Caco-2 (cell line): ENCODE measurements at regions not wholly inside any gene's neighbourhood (a gene's known extent, or its start where the extent isn't known, plus 50 kb on each side); places are given as distances from the start of the nearest gene placed in this dataset.
A peak's percentile ranks its signal among the peaks of the same experiment; 100 is the strongest.
"Not testable (repeated sequence)": the region's sequence is repeated elsewhere in the genome, so short reads cannot be mapped to it uniquely, and the experiment has no call there.

Source experiments
- BruUV-seq: library from RNA; stranded (reverse); fragments of 400-500 nt; replicated peaks from 2 replicates; lab custom pipeline; 2021; lab: Mats Ljungman, UMichigan
- CTCF ChIA-PET: fragments of 300-600 bp; sonication (Branson Sonifier 250); formaldehyde crosslinking; loops from one replicate; lab custom pipeline; 2022; ENCODE audit warnings: antibody characterized with exemption; lab: Charles Lee
- POLR2A ChIA-PET: fragments of 300-600 bp; sonication (Branson Sonifier 250); formaldehyde crosslinking; loops from one replicate; lab custom pipeline; 2022; ENCODE audit warnings: antibody characterized with exemption; lab: Charles Lee
- DNase-seq, 2 experiments: peaks; one replicate each; pipeline versions ENCODE4 v3.0.0 to v3.0.0-alpha.2; 2020 to 2022
- H3K27me3 ChIP-seq: replicated peaks from 2 replicates; pipeline ENCODE4 v1.6.0; 2011; ENCODE audit warnings: low read length; ENCODE audit not compliant: control insufficient read depth, insufficient read depth
- H3K36me3 ChIP-seq: 2 replicates; pipeline ENCODE4 v1.5.1; 2011; ENCODE audit warnings: low read length; ENCODE audit not compliant: control insufficient read depth, insufficient read depth
- H3K4me1 ChIP-seq: fragments of 250-450 bp; sonication (Bioruptor Pico); 2 replicates; pipeline ENCODE4 v1.5.1; 2020; ENCODE audit warnings: mild to moderate bottlenecking
- H3K4me3 ChIP-seq: 2 replicates; pipeline ENCODE4 v1.5.1; 2011; ENCODE audit warnings: low read depth, mild to moderate bottlenecking, control low read depth, low read length
- H3K9me3 ChIP-seq: fragments of 250-450 bp; sonication (Bioruptor Pico); 2 replicates; pipeline ENCODE4 v1.5.1; 2020; ENCODE audit warnings: mild to moderate bottlenecking, moderate library complexity
- H3K27ac Mint-ChIP-seq: one replicate; pipeline ENCODE4 v1.8.0; 2022; ENCODE audit warnings: mixed read lengths; ENCODE audit not compliant: unreplicated experiment
- H3K27me3 Mint-ChIP-seq: one replicate; pipeline ENCODE4 v1.8.0; 2022; ENCODE audit warnings: mixed read lengths; ENCODE audit not compliant: insufficient read depth, unreplicated experiment
- H3K36me3 Mint-ChIP-seq: one replicate; pipeline ENCODE4 v1.8.0; 2022; ENCODE audit warnings: mild to moderate bottlenecking, mixed read lengths; ENCODE audit not compliant: insufficient read depth, unreplicated experiment
- H3K4me1 Mint-ChIP-seq: one replicate; pipeline ENCODE4 v1.8.0; 2022; ENCODE audit warnings: low read depth, mixed read lengths; ENCODE audit not compliant: unreplicated experiment
- H3K4me3 Mint-ChIP-seq: one replicate; pipeline ENCODE4 v1.8.0; 2022; ENCODE audit warnings: mild to moderate bottlenecking, moderate library complexity, mixed read lengths; ENCODE audit not compliant: unreplicated experiment
- H3K9me3 Mint-ChIP-seq: one replicate; pipeline ENCODE4 v1.8.0; 2022; ENCODE audit warnings: mixed read lengths; ENCODE audit not compliant: unreplicated experiment
- intact Hi-C: fragments of 100-400 bp; cut with micrococcal nuclease; formaldehyde crosslinking; loops from one replicate; pipeline ENCODE4 v1.10.0; 2022; ENCODE audit not compliant: unreplicated experiment
- TF ChIP-seq, protein P1 (sequence below), 2 experiments: fragments of 200-600 bp in 1 of 2; IDR thresholded peaks; 1 replicate in 1 of 2; 2 replicates in 1 of 2; pipeline versions ENCODE4 v1.5.1 to v1.8.0; 2011 to 2022; ENCODE audit warnings: antibody characterized with exemption in 1 of 2, control low read depth in 1 of 2, inconsistent platforms in 1 of 2, low read depth in 1 of 2, low read length in 1 of 2, mild to moderate bottlenecking in 1 of 2, moderate library complexity in 1 of 2; ENCODE audit not compliant: insufficient read depth in 1 of 2, severe bottlenecking in 1 of 2, unreplicated experiment in 1 of 2

DNA sequence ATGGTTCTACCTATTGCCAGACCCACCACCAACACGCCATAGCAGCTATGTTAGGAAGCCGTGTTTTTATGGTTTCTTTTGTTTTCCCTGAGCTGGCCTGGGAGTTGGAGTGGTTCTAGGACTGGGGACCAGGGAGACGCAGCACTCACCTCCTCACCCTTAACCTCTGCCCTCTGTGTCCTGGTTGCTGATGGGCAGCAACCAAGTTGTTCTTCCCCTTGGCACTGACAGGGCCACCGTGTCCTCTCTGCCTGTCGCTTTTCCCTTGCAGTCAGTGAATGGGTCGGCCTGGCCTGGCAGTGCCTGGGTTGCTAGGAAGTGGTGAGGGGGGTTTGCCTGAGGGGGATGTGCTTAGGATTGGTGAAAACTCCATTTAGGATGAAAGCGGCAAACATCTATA lies 197.1 kb upstream of the GATA6 start:
- Histone ChIP-seq H3K4me1 (no peaks in the 10 kb centered on the region), H3K9me3 (no peaks in the 10 kb centered on the region), H3K36me3 (no peaks in the 10 kb centered on the region), H3K4me3 (no peak overlapping the region), H3K27me3 (no peaks in the 10 kb centered on the region)
- no peak overlapping the region for H3K27ac Mint-ChIP-seq
- H3K9me3 Mint-ChIP-seq = no peaks in the 10 kb centered on the region
- no peak overlapping the region for H3K4me3 Mint-ChIP-seq
- ChIA-PET POLR2A (no interaction called here), CTCF (no interaction called here)
- TF ChIP-seq, protein P1, sequence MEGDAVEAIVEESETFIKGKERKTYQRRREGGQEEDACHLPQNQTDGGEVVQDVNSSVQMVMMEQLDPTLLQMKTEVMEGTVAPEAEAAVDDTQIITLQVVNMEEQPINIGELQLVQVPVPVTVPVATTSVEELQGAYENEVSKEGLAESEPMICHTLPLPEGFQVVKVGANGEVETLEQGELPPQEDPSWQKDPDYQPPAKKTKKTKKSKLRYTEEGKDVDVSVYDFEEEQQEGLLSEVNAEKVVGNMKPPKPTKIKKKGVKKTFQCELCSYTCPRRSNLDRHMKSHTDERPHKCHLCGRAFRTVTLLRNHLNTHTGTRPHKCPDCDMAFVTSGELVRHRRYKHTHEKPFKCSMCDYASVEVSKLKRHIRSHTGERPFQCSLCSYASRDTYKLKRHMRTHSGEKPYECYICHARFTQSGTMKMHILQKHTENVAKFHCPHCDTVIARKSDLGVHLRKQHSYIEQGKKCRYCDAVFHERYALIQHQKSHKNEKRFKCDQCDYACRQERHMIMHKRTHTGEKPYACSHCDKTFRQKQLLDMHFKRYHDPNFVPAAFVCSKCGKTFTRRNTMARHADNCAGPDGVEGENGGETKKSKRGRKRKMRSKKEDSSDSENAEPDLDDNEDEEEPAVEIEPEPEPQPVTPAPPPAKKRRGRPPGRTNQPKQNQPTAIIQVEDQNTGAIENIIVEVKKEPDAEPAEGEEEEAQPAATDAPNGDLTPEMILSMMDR (IDR thresholded peaks at IDR 0.05; ENCODE audit: insufficient read depth in 1 of 2, low read depth in 1 of 2, low read length in 1 of 2, severe bottlenecking in 1 of 2, unreplicated experiment in 1 of 2) = no peak
- BruUV-seq = no TSS peak
- peaks cover 5% of the 10 kb centered on the region for H3K4me1 Mint-ChIP-seq
- H3K36me3 Mint-ChIP-seq = no peaks in the 10 kb centered on the region
- no peaks in the 10 kb centered on the region for H3K27me3 Mint-ChIP-seq
- DNase-seq = no peak
- intact Hi-C loops = no loop called here

DNA sequence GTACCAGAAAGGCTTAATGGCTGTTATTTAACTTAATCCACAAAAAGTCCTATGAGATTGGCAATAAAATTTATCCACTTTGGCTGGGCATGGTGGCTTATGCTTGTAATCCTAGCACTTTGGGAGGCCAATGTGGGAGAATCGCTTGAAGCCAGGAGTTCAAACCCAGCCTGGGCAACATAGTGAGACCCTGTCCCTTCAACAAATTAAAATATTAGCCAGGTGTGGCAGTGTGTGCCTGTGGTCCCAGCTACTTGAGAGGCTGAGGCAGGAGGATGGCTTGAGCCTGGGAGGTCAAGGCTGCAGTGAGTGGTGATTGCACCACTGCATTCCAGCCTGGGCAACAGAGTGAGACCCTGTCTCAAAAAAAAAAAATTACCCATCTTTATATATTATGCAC lies 193.4 kb upstream of the GATA6 start:
- H3K9me3 Mint-ChIP-seq, CTCF ChIA-PET, H3K4me3 ChIP-seq, H3K27me3 ChIP-seq, H3K9me3 ChIP-seq, H3K4me3 Mint-ChIP-seq, H3K27me3 Mint-ChIP-seq, DNase-seq, POLR2A ChIA-PET, H3K27ac Mint-ChIP-seq, BruUV-seq, H3K36me3 ChIP-seq: not testable (repeated sequence)
- peaks cover 11% of the 10 kb centered on the region for H3K36me3 Mint-ChIP-seq
- intact Hi-C loops = loop anchor here (5.0 kb wide), 1 partner anchor 191 kb away; the partner anchor contains the start of gene GATA6
- H3K4me1 ChIP-seq = peaks cover 32% of the 10 kb centered on the region
- peaks cover 30% of the 10 kb centered on the region for H3K4me1 Mint-ChIP-seq

DNA sequence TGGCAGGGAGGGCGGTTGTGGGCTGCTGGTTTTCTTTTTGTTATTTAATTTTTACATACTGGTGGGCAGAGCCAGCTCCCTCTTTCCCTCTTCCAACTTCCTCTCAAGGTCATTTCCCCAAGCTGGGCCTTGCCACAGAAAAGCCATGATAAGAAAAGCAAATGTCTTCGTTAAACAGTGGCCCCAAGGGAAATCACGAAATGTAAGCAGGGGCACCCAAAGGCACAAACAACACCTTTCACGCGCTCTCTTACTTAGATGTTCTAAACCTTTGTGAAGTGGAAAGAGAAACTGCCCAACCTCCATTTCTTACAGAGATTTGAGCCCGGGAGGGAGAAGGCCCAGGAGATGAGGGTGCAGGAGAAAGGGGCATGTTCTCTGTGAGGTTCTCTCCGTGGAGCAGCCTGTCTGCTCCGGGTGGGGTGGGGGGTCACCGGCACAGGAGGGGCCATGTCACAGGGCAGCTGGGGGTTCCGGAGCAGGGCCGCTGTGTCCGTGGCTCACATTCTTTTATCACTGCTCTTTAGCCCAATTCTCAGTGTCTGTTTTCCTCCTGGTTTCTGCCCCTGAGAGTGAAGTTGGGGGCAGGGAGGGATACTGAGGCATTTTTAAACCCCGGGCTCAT lies 190.7 kb upstream of the GATA6 start:
- TF ChIP-seq, protein P1 (IDR thresholded peaks at IDR 0.05; ENCODE audit: insufficient read depth in 1 of 2, low read depth in 1 of 2, low read length in 1 of 2, severe bottlenecking in 1 of 2, unreplicated experiment in 1 of 2) = no peak
- CTCF ChIA-PET = interaction anchor here (0.8 kb wide), 1 partner anchor 12 kb away, joined by 3 read pairs; no protein-coding TSS in a partner anchor
- Mint-ChIP-seq H3K27ac (peak overlapping the region; percentile 93), H3K9me3 (peaks cover 9% of the 10 kb centered on the region), H3K36me3 (peaks cover 16% of the 10 kb centered on the region), H3K27me3 (no peaks in the 10 kb centered on the region), H3K4me1 (peaks cover 37% of the 10 kb centered on the region), H3K4me3 (peak overlapping the region; percentile 73)
- DNase-seq = no peak
- BruUV-seq = no TSS peak
- Histone ChIP-seq H3K4me3 (no peak overlapping the region), H3K36me3 (no peaks in the 10 kb centered on the region), H3K9me3 (no peaks in the 10 kb centered on the region), H3K4me1 (peaks cover 45% of the 10 kb centered on the region), H3K27me3 (no peaks in the 10 kb centered on the region)
- POLR2A ChIA-PET = interaction anchor here (0.7 kb wide), 1 partner anchor 395 kb away, joined by 3 read pairs; no protein-coding TSS in a partner anchor
- intact Hi-C loops = loop anchor here (2.0 to 5.0 kb wide), 2 partner anchors 18 to 189 kb away; partner anchors contain the start of gene GATA6
